ENCODE measurements at regions not wholly inside any gene's neighbourhood (a gene's known extent, or its start where the extent isn't known, plus 50 kb on each side); places are given as distances from the start of the nearest gene placed in this dataset.

DNA sequence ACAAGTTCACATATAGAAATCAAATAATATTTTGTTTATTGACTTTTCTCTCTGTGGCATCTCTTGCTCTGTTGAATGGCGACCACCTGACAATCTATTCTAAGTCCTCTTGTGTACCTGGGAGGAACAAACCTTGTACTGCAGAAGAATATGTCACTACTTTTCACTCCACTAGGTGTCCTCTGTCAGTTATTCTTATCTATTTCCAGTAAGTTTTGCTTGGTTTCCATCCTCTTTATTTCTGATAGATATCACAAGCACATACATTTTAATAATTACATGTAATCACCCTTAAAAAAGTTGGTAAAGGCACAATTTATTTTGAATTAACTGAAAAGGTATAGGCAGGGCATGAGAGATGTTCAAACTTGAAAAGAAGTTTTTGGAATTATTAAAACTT lies 238.4 kb downstream of the SNCA start:
- peak; percentile 47 for DNase-seq

DNA sequence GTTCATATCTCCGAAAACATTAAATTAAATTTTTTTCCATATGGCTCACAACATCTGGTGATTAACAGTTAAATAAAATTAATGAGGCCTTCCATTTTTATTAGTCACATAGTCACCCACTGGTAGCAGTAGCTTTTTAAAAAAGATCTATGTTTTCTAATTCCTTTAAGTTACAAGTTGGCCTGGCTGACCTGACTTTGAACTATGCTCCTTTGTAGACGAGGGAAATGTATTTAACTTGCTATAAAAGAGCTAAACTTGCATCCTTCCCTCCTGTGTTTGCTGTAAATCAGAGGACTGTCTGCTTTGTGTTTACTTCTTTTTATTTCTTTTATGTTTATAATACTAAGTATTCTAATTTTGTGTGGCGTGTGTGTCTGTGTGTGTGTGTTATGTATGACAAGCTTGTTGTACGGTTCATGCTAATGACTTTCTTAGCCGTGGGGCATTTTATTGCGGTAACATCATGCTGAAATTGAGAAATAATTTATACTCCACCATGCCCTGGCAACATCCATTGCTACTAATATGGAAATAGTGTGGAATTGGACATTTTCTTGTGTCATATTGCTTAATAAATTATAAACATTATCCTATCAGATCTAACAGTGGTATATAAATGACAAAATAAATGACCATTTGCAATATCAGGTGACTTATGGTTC lies 241.7 kb downstream of the SNCA start:
- DNase-seq = no peak

DNA sequence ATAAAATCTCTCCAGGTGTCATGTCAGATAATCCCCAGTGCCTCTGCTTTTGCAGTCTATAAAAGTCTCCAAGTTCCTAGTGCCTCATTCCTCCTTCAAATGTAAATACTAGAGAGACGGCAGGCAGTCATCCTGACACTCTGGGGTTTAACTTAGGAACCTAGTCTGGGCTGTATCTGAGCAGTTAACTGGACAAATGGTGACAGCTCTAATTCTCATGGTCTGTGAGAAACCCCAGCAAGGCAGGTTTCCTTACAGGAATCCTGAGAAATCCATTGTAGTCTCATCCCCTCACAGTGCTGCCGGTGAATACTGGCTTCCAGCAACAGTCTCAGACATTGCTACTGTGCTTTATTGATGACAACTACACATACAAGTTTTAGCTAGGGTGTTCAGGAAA lies 246.8 kb downstream of the SNCA start:
- DNase-seq = no peak

DNA sequence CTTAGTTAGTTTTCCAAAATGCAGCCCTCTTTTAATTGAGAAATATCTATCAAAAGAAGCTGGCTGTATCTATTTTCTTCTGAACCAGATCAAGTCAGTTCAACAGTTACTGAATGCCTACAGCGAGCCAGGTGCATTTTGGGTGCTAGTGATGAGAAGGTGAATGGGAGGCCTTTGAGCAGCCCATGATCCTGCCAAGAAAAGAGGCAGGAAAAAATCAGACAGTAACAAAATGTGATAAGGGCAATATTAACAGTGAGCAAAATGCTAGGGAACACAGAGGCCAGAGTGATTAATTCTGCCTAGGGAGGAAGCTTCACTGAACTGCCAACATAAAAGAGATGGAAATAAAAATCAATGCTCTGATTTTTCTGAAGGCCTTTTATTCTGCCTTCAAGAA lies 248.5 kb downstream of the SNCA start:
- DNase-seq = no peak

DNA sequence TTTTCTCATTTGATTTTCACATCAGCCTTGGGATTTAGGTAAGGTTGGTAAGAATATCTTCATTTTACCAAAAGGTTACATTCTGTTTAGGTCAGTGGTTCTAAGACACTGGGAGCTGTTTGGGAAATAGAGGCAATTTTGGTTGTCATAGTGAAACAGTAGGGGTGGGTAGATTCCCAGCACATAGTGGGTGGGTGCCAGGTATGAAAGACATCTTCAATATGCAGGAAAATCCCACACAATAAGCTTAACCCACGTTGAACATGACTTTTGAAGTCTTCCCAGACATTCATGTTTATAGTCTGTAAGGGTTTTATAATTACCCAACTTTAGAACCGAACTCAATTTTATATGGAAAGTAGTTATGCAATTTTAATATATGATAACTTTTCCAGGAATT lies 249.6 kb downstream of the SNCA start:
- no peak for DNase-seq

DNA sequence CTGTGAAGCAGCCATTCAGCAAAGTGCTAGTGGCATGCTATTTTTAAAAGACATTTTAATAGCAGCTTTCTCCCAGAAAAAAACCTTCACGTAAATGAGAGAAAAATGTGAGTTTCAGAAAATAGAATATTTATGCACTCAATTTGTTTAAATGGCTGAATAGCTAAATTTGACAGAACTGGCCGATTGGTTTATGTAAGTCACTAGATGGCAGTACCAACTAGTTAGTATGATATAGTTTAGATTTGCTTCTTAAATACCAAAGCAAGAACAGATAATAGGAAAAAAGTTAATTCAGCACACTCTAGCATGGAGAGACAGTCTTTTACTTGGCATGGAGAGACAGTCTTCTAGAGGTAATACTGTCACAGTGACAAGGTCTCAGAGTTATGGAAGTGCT lies 250.1 kb downstream of the SNCA start:
- DNase-seq = peak; percentile 59

DNA sequence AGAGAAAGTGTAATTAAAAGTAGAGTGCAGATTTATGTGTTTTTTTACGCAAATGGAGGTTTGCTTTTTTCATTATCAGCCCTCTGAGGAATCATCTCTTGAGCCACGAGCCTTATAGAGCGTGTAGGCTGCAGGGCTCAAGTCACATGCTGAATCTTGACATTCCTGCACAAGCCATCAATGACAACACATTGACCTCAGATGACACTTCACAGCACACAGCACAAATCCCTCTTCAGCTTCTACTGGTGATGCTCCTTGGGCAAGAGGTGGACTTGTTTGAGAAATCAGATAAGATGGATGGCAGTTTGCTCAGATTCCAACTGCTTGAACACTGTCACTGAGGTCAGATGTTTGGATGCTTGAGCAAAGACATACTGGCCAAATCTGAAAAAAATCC lies 250.6 kb downstream of the SNCA start:
- DNase-seq = peak; percentile 6

DNA sequence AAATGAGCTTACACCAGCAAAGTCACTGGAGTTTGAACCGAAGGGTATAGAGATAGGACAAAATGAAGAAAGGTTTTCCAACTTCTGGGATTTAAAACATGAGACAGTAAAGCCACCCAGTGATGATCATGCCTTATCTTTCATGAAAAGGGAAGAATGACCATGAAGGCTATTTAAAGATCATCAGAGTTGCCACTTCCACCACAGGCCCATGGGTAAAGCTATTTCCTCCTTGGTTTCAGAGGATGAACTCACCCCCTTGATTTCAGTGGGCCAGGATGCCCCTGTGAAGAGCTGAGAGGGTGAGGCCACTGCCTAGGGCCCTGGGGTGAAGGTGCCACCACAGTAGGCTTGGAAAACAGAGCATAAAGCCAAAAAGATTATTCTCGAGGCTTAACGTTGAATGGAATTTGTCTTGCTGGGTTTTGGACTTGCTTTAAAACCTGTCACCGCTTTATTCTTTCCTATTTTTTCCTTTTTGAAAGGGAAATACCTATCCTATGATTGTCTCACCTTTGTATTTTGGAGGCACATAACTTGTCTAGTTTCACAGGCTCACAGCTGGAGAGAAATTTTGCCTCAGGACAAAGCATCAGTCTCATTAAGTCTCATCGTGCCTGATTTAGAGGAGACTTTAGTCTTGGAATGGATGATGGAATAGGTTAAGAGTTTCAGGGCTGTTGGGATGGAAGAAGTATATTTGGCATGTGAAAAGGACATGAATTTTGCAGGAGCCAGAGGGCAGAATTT lies 254.0 kb downstream of the SNCA start:
- peak; percentile 12 for DNase-seq

DNA sequence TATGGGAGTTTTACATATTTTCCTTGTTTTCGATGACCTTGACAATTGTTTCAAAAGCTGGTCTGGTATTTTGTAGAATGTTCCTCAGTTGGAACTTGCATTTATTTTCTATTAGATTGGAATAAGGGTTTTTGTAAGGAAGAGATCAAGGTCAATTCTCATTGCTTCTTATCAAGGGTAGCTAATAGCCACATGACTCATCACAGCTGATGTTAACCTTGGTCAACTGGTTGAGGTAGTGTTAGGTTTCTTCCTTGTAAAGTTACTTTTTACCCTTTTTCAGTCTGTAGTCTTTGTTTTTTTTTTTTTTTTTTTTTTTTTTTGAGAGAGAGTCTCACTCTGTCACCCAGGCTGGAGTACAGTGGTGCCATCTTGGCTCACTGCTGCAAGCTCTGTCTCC lies 257.2 kb downstream of the SNCA start:
- no peak for DNase-seq

DNA sequence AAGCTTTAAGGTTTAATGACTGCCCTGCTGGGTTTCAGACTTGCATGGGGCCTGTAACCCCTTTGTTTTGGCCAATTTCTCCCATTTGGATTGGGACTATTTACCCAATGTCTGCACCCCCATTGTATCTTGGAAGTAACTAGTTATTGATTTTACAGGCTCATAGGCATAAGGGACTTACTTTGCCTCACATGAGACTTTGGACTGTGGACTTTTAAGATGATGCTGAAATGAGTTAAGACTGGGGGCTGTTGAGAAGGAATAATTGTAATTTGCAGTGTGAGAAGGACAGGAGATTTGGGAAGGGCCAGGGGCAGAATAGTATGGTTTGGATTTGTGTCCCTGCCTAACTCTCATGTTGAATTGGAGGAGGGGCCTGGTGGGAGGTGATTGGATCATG lies 260.7 kb downstream of the SNCA start:
- no peak for DNase-seq

DNA sequence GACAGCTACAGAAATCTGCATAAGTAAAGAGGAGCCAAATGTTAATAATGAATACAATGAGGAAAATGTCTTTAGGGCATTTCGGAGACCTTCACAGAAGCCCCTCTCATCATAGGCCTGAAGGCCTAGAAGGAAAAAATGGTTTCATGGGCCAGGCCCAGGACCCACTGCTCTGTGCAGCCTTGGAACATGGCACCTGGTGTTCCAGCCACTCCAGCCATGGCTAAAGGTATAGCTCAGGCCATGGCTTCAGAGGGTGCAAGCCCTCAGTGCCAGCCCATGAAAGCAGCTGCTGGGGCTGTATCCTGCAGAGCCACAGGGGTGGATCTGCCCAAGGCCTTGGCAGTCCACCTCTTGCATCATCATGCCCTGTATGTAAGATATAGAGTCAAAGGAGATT lies 261.1 kb downstream of the SNCA start:
- DNase-seq = no peak

DNA sequence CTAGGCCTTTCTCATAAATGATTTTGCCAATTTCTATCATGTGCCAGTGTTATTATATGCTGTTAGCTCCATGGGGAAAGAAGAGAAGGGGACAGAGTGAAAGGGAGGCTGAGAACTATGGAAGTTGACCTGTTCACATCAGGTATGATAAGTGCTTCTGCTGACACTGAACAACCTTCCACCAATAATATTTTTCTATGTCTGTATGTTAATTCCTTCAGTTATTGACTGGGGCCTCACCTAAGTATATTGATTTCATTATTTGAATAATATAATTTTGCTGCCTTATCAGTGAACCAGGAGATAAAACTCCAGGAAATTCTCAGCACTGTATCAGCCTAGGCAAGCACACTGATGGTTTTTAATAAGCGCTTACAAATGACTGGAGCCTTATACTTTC lies 262.8 kb downstream of the SNCA start:
- DNase-seq = no peak

DNA sequence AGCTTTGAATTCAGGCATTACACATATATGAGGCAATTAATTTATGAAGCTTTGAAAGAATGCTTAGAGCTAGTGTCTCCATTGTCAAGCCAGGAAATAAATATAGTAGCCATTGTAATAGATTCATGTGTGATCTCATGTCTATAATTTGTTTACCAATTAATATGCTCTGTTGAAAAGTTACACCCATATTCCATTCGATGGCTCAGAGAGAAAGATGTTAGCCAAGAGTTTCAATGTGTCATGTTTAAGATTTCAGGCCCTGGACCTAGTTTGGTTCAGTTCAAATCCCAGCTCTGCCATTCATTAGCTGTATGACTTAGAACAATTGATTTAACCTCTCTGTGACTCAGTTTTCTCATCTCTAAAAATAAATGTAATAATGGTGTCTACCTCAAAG lies 263.3 kb downstream of the SNCA start:
- no peak for DNase-seq

DNA sequence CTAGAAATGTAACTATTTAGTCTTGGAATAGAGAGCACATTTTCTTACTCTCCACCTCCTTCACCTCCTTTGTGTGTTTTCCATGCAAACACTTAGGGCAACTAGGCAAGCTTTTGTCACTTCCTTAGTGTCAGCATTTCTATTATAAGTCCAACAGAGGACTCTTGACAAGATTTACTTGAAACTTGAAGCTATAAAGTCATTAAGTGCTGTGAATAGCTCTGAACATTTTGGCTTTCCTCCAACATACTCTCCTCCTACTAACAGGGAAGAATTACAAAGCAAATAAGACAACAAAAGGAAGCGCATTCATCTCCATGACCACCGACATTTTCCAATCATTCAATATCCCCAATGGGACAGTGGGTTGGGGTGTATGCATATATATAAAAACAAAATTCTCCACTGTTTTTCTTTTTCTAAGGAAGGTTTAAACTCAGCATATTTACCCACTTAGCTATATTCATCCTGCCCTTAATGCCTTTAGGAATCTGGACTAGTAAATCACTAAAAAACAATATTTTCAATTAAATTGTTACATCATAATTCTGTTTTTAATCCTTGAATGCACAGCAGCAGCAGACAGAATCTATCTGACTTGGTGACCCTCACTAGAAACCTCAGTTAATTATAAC lies 264.6 kb downstream of the SNCA start:
- DNase-seq = no peak

DNA sequence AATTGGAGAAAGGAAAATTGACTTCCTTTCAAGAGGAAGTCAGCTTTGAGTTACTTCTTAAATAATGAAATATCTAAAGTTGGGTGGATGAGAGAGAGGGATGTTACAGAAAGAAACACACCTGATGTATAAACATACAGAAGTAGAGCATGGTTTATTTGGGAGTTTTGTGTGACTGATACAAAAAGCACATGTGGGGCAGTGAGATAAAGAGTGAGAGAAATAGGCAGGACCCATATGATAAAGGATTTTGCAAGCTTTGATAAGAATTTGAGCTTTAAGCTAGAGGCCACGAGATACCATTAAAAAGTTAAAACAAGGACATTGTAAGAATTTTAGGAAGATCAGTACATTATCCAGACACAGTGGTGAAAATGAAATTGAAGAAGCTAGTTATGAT lies 263.3 kb upstream of the GPRIN3 start:
- DNase-seq = peak; percentile 72

DNA sequence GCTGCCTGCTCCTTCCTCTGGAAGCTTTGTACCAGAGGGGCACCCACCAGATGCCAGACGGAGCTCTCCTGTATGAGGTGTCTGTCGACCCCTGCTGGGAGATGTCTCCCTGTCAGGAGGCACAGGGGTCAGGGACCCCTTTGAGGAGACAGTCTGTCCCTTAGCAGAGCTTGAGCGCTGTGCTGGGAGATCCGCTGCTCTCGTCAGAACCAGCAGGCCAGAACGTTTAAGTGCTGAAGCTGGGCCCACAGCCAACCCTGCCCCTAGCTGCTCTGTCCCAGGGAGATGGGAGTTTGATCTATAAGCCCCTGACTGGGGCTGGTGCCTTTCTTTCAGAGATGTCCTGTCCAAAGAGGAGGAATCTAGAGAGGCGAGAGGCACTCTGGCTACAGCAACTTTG lies 260.3 kb upstream of the GPRIN3 start:
- DNase-seq = no peak

DNA sequence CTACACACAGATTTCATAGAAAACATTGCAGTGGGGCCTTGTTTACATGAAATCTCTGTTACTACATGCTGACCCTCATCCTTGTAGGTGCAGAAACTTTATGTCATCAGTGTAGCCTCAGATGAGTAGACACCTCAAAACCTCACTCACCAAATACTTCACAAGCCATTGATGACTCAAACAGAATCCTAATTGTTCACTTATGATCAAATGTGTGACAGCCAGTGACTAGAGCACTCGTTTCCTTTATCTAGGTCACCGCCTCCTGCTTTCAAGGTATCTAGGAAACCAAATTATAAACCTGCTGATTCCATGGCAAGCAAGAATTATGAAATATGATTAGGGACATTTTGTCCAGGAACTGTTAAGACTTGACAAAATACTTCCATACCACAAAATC lies 255.8 kb upstream of the GPRIN3 start:
- no peak for DNase-seq

DNA sequence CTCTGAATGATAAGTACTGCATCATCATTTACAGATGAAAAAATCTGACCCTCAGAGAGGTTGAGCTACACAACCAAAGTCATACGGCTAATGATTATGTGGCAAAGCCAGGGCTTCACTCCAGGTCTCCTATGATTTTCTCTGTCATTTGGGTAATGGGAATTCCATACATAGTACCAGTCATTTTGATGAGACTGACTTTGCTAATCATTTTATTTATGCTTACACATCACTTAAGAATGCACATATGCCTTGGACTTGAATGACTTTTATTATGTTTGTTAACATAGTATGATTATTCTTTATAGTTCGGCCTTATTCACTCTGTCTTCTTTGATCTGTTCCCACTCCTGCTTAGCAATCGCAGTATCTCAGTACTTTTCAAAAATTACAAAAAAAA lies 255.1 kb upstream of the GPRIN3 start:
- no peak for DNase-seq

DNA sequence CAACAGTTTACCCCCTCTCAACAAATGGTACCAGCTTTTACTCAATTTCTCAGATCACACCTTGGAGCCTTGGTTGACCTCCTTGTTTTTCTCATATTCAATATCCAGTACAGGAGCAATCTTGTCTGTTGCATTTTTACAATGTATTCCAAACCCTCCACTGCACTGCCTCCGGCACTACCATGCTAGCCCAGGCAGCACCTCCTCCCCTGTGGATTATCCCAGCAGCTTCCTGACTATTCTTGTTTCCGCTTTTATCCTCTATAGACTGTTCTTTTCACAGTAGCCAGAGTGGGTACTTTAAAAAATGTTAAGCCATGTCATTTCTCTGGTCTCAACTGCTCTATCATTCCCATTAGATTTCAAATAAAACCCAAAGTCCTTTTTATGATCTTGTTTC lies 253.4 kb upstream of the GPRIN3 start:
- no peak for DNase-seq

DNA sequence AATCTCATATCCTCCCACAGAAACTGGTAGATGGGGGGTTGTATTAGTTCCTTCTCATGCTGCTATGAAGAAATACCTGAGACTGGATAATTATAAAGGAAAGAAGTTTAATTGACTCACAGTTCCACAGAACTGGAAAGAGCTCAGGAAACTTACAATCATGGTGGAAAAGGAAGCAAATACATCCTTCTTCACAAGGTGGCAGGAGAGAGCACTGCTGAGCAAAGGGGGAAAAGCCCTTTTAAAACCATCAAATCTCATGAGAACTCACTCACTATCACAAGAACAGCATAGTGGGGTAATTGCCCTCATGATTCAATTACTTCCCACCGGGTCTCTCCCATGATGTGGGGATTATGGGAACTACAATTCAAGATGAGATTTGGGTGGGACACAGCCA lies 250.5 kb upstream of the GPRIN3 start:
- peak; percentile 55 for DNase-seq

DNA sequence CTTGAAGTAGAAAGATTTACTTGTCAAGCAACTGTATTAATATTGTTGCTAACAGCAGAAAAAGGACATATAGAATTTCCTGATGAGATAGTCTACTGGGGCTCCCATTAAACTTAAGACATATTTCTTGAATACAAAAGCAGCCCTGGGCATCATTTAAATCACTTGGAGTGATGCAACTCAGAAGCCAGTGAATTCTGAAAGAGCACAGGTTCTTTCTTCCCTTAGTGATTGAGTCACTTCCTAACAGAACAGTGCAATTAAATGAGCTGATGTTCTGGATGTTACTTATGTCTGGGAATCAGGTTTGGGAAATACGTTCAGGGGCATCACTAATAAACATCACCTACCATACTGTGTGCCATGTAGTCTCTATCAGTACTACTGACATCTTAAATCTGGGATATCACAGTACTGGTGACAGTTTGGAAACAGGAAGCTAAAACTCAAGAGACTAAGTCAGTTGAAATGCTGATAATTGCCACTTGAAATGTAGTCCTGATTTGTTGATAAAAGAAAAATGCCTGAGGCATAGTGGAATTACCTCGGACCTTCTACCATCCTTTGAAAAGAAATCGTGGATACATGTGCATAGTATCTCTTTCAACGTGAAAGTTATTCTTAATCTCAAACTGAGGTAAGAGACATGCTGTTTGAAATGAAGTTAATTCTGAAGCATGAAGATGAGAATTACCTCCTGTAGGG lies 249.2 kb upstream of the GPRIN3 start:
- DNase-seq = peak; percentile 4

DNA sequence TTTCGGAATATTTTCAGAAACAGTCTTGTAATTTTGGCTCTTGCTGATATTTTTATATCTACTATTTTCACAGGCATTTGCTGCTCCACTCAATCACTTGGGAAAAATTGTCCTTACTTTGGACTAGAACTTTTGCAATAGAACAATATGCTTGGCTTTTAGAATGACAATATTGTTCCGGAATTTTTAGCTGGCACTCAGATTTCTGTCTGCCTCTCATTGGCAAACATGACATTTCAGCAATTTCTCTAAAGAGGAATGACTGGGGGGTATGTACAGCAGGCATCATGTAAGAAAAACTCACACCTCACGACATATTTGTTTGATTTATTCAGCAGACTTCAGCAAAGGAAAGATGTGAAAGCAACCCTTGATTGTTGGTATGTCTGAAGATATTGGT lies 243.6 kb upstream of the GPRIN3 start:
- no peak for DNase-seq

DNA sequence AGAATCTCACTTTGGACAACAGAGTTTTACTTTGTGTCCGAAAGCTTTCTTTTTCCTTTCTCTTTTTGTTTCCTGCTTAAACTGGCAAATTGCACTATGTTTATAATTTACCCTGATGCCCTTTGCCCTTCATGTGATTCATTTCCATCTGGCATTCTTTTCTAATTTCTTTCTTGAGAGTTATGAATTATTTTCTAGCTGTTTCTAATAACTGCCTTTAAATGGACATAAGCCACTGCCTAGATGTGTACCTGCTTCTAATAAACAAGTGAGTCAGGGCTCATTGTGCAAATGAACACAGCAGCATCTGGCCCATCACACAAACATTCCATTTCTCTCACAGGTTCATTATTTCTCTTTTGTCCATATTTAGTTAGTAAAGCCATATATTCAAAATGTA lies 242.3 kb upstream of the GPRIN3 start:
- no peak for DNase-seq

DNA sequence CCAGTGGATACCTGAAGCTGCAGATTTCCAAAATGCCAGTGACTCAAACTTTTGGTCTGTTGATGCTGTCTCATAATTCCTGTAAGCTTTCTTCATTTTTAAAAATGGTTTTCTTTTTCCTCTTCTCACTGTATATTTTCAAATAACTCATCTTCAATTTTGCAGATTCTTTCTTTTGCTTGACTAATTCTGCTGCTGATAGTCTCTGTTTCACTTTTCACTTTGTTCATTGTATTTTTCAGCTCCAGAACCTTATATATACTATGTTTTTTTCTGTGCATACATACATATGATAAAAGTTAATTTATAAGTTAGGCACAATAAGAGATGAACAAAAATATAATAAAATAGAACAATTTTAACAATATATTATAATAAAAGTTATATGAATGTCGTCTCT lies 237.7 kb upstream of the GPRIN3 start:
- no peak for DNase-seq
